Endodermal cell (in vitro differentiated cells): ENCODE measurements at regions not wholly inside any gene's neighbourhood (a gene's known extent, or its start where the extent isn't known, plus 50 kb on each side); places are given as distances from the start of the nearest gene placed in this dataset.

Experiments
- DNase-seq: peaks from one replicate; pipeline ENCODE4 v3.0.0-alpha.2; 2017
- H3K27ac ChIP-seq: 2 replicates; pipeline ENCODE4 v1.5.1; 2013; ENCODE audit warnings: mild to moderate bottlenecking, low read depth, low read length, moderate library complexity
- H3K27me3 ChIP-seq: 2 replicates; pipeline ENCODE4 v1.6.1; 2013; ENCODE audit warnings: mild to moderate bottlenecking, low read length, moderate library complexity; ENCODE audit not compliant: insufficient read depth, control insufficient read depth, poor library complexity, severe bottlenecking
- H3K36me3 ChIP-seq: 2 replicates; pipeline ENCODE4 v1.7.0; 2013; ENCODE audit warnings: mild to moderate bottlenecking, low read length, moderate library complexity; ENCODE audit not compliant: control insufficient read depth, insufficient read depth
- H3K4me1 ChIP-seq: one replicate; pipeline ENCODE4 v1.7.0; 2013; ENCODE audit warnings: low read length; ENCODE audit not compliant: control insufficient read depth, insufficient read depth
- H3K4me3 ChIP-seq: 2 replicates; pipeline ENCODE4 v1.5.1; 2013; ENCODE audit warnings: mild to moderate bottlenecking, low read length, moderate library complexity
- H3K9ac ChIP-seq: 2 replicates; pipeline ENCODE4 v1.6.1; 2013; ENCODE audit warnings: mild to moderate bottlenecking, low read length, moderate library complexity; ENCODE audit not compliant: poor library complexity, severe bottlenecking; ENCODE audit errors: extremely low read depth
- H3K9me3 ChIP-seq: 2 replicates; pipeline ENCODE4 v1.6.1; 2013; ENCODE audit warnings: mild to moderate bottlenecking, low read length, moderate library complexity; ENCODE audit not compliant: control insufficient read depth
- H3K27ac Mint-ChIP-seq: 2 replicates; pipeline ENCODE4 v1.8.0; 2020; ENCODE audit warnings: mixed read lengths
- H3K27me3 Mint-ChIP-seq: 2 replicates; pipeline ENCODE4 v1.8.0; 2021; ENCODE audit warnings: mild to moderate bottlenecking, mixed read lengths; ENCODE audit not compliant: insufficient read depth
- H3K36me3 Mint-ChIP-seq: 2 replicates; pipeline ENCODE4 v1.8.0; 2020; ENCODE audit warnings: low read depth, mixed read lengths
- H3K4me1 Mint-ChIP-seq: 2 replicates; pipeline ENCODE4 v1.8.0; 2020; ENCODE audit warnings: mixed read lengths
- H3K4me3 Mint-ChIP-seq: 2 replicates; pipeline ENCODE4 v1.8.0; 2020; ENCODE audit warnings: mild to moderate bottlenecking, moderate library complexity, mixed read lengths
- H3K9me3 Mint-ChIP-seq: 2 replicates; pipeline ENCODE4 v1.8.0; 2020; ENCODE audit warnings: mild to moderate bottlenecking, mixed read lengths
- CTCF ChIP-seq: fragments of 200-600 bp; sonication (generic); conservative IDR thresholded peaks from 2 replicates; pipeline ENCODE4 v1.5.0; 2021; ENCODE audit warnings: antibody characterized with exemption, mild to moderate bottlenecking
- WGBS, 2 experiments: methylation state at CpG; one replicate each; pipeline versions ENCODE4 v1.1.5 to v1.1.7; 2013; ENCODE audit warnings: missing lambda C conversion rate in 2 of 2, mixed read lengths in 1 of 2; ENCODE audit not compliant: insufficient coverage in 1 of 2, insufficient read length in 1 of 2; 5-methylcytosine and 5-hydroxymethylcytosine counted together

DNA sequence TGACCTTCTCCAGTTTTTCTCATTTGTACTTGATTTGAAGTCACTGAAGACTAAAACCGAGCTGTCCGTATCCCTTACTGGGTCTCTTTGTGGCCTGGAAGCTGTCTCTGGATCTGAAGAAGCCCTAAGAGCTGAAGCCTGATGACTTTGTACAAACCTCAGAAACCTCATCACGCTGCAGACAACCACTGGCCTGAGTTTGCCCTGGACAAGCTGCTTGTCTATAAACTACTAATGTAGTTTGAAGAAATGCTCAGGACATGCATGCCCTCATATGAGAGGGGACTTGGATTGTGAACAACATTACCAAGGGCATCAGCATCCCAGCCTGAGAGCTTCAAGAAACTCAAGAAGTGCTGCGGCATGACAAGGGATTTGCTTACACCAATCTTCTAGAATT is 79.3 kb upstream of the CBLN2 start:
- H3K9me3 ChIP-seq = peaks cover 14% of the 10 kb centered on the region

DNA sequence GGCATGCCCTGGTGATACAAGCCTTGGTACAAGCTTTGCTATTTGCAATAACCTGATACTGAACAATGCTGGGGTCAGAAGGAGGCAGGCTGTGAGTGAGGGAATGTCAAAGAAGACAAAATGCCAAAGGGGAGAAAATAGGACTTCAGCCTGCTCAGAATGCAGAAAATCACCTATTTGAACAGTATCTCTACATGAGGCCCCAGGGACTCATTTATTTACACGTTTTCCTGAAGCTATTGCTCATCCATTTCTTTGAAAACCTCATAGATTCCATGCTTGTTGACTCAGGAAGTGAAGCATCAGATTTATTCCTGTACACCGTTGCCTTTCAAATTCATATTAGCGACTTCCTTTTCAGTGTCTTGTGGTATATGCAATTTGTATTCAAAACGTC is 69.4 kb upstream of the CBLN2 start:
- no peak for DNase-seq
- no peak overlapping the region for H3K4me3 ChIP-seq
- Mint-ChIP-seq H3K36me3 (no peaks in the 10 kb centered on the region), H3K27me3 (peaks cover 9% of the 10 kb centered on the region), H3K9me3 (no peaks in the 10 kb centered on the region), H3K4me3 (no peak overlapping the region), H3K27ac (no peak overlapping the region), H3K4me1 (no peaks in the 10 kb centered on the region)
- no peaks in the 10 kb centered on the region for H3K4me1 ChIP-seq
- no peaks in the 10 kb centered on the region for H3K27me3 ChIP-seq
- H3K27ac ChIP-seq = no peak overlapping the region
- peaks cover 26% of the 10 kb centered on the region for H3K9me3 ChIP-seq
- no peak overlapping the region for H3K9ac ChIP-seq
- 0 to 50% methylated on average over 1 to 4 of the region's 4 CpGs for WGBS, 2 experiments
- H3K36me3 ChIP-seq = no peaks in the 10 kb centered on the region
- TF ChIP-seq CTCF = no peak

More for the DNA sequence above, 79.3 kb upstream of the CBLN2 start:
- Mint-ChIP-seq H3K4me3 (no peak overlapping the region), H3K27ac (no peak overlapping the region), H3K27me3 (peaks cover 7% of the 10 kb centered on the region), H3K36me3 (no peaks in the 10 kb centered on the region), H3K4me1 (no peaks in the 10 kb centered on the region), H3K9me3 (no peaks in the 10 kb centered on the region)
- TF ChIP-seq CTCF = no peak
- no peak for DNase-seq
- 56 to 82% methylated on average over 1 to 4 of the region's 4 CpGs for WGBS, 2 experiments
- no peaks in the 10 kb centered on the region for H3K4me1 ChIP-seq
- no peaks in the 10 kb centered on the region for H3K27me3 ChIP-seq
- no peak overlapping the region for H3K4me3 ChIP-seq
- H3K27ac ChIP-seq = no peak overlapping the region
- H3K9ac ChIP-seq = no peak overlapping the region
- H3K36me3 ChIP-seq = no peaks in the 10 kb centered on the region

DNA sequence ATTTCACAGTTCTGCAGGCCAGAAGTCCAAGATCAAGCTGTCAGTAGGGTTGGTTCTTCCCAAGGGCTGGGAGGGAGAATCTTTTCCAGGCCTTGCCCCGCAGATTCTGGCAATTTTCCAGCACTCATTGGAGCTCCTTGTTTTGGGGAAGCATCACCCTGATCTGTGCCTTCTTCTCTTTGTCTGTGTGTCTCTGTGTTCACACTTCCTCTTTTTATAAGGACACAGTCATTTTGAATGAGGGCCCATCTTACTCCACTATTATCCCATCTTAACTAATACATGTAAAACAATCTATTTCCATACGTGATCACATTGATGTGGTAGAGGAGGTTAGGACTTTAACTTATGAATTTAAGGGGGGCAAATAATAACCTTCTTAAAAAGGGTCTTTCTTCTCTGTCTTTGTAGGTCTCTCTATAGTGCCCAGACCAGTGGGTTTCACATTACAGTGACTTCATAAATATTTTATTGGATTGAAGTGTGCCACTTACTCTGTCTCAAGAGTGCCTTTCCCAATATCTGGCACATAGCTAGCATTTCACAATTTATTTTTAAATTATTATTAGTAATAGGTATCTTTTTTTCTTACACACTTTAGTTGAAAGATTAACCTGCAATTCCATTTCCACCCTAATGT is 68.9 kb upstream of the CBLN2 start:
- Histone ChIP-seq H3K36me3 (no peaks in the 10 kb centered on the region), H3K27ac (no peak overlapping the region), H3K9me3 (peaks cover 27% of the 10 kb centered on the region), H3K4me3 (no peak overlapping the region), H3K9ac (no peak overlapping the region), H3K27me3 (no peaks in the 10 kb centered on the region), H3K4me1 (no peaks in the 10 kb centered on the region)
- DNase-seq = no peak
- Mint-ChIP-seq H3K27me3 (peaks cover 13% of the 10 kb centered on the region), H3K4me3 (no peak overlapping the region), H3K9me3 (no peaks in the 10 kb centered on the region), H3K36me3 (no peaks in the 10 kb centered on the region), H3K4me1 (no peaks in the 10 kb centered on the region), H3K27ac (no peak overlapping the region)
- TF ChIP-seq CTCF = no peak
- 75% methylated on average over 2 of the region's 2 CpGs; no CpG with 5 or more reads in 1 of the 2 experiments for WGBS, 2 experiments
